ENCODE measurements at regions not wholly inside any gene's neighbourhood (a gene's known extent, or its start where the extent isn't known, plus 50 kb on each side); places are given as distances from the start of the nearest gene placed in this dataset.

DNA sequence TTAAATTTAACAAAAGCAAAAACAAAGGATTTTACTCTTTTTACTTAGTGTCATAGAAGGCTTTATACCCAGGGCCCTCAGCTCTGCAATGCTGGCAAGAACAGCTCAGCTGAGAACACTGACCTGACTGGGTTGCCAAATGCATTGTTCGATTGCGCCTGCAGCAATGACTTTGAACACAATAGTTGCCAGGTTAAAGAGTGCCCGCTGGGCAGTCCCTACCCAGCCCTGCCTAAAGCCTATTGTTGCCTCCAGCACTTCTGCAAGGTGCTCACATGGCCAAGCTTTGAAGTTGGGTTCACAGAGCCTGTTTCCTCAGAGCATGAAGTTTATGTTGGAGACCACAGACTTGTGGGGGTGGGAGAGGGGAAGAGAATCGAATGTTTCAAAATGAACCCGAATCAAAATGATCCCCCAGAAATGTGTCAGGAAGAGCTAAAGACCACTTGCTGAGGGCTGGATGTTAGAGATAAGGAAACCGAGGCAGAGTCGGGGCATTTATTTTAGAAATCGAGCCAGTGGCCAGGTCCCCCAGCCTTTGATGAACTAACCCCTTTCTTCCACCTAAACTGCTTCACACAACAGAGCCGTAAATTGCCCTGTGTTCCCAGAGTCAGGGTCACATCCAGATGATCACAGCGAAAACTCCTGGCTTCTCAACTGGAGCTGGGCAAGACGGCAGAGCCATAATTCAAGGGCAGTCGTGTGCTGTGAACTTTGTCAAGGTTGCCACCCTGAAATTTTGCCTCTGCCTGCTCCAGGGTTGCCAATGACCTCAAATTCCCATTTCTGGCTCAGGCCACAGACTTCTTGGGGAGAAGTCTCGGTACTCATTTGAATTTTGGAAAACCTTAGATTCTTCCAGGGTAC lies 55.0 kb downstream of the FOXA2 start:
- H3K4me3 ChIP-seq (ENCODE audit: low read length), result no peak overlapping the region
- TF ChIP-seq, protein P1, sequence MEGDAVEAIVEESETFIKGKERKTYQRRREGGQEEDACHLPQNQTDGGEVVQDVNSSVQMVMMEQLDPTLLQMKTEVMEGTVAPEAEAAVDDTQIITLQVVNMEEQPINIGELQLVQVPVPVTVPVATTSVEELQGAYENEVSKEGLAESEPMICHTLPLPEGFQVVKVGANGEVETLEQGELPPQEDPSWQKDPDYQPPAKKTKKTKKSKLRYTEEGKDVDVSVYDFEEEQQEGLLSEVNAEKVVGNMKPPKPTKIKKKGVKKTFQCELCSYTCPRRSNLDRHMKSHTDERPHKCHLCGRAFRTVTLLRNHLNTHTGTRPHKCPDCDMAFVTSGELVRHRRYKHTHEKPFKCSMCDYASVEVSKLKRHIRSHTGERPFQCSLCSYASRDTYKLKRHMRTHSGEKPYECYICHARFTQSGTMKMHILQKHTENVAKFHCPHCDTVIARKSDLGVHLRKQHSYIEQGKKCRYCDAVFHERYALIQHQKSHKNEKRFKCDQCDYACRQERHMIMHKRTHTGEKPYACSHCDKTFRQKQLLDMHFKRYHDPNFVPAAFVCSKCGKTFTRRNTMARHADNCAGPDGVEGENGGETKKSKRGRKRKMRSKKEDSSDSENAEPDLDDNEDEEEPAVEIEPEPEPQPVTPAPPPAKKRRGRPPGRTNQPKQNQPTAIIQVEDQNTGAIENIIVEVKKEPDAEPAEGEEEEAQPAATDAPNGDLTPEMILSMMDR (conservative IDR thresholded peaks at IDR 0.05; ENCODE audit: low read depth, low read length), result no peak

DNA sequence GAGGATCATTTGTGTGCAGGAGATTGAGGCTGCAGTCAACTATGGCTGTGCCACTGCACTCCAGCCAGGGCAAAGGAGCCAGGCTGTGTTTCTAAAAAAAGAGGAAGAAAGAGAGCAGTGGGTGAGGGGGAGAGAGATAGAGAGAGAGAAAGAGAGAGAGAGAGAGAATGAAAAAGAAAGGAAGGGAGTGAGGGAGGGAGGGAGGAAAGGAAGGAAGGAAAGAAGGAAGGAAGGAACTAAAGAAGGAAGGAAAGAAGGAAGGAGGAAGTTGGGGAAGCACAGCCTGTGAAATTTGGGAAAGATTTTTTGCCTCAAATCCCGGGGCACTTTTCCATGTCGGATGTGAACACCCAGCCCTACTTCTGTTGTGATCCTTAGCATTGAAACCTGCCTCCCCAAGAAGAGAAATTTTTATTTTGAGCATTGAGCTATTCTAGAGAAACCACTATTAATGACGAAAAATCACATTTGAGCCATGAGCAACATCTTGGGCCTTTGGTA lies 57.8 kb downstream of the FOXA2 start:
- TF ChIP-seq, protein P1 (conservative IDR thresholded peaks at IDR 0.05; ENCODE audit: low read depth, low read length), result no peak
- no peak overlapping the region for H3K4me3 ChIP-seq (ENCODE audit: low read length)
- DNase-seq (ENCODE audit: low read depth), result no peak

More for the DNA sequence above, 55.0 kb downstream of the FOXA2 start:
- no peak for DNase-seq (ENCODE audit: low read depth)

DNA sequence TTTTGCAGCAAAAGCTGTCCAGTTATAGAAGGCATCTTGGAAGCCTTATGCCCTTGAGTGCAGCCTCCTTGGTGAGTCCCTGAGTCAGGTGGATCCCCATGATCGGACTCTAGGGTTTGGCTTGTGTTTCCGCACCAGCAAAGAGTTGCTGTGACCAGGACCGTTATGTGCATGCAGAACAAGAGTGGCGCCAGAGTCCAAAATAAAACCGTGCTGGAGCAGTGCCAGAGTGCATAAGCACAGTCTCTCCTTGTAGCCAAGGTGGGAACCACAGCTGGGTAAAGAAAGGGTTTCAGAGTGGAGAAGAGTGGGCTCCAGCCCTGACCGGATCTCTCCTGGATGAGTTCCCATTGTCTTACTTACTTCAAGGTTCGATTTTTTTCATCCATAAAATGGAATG lies 58.6 kb downstream of the FOXA2 start:
- DNase-seq (ENCODE audit: low read depth), result no peak
- TF ChIP-seq, protein P1 (conservative IDR thresholded peaks at IDR 0.05; ENCODE audit: low read depth, low read length), result no peak
- H3K4me3 ChIP-seq (ENCODE audit: low read length), result no peak overlapping the region

DNA sequence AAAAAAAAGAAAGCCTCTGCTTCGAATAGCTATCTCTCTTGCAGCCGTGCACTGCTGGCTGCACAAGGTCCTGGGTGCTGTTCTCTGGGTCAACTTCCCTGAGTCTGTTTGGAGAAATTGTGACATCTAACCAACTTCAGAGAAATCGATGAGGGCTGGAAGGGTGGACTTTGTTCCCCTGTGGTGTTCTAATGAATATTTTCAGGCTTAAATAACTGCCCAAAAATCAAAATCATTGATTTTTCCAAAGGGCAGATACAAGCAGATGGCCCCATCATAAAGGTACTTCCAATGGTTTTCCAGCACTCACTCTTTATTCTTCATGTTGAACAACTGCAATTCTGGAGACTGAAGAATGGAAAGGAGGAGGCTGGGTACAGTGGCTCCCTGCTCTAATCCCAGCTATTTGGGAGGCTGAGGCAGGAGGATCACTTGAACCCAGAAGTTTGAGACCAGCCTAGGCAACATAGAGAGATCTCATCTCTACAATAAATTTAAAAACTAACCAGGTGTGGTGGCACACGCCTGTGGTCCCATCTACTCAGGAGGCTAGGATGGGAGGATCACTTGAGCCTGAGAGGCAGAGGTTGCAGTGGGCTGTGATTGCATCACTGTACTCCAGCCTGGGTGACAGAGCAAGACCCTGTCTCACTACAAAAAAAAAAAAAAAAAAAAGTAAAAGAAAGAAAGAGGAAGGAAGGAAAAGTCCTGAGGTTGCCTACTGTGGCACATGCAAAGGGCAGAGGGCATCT lies 59.1 kb downstream of the FOXA2 start:
- no peak for DNase-seq (ENCODE audit: low read depth)
- H3K4me3 ChIP-seq (ENCODE audit: low read length), result no peak overlapping the region
- TF ChIP-seq, protein P1 (conservative IDR thresholded peaks at IDR 0.05; ENCODE audit: low read depth, low read length), result no peak

DNA sequence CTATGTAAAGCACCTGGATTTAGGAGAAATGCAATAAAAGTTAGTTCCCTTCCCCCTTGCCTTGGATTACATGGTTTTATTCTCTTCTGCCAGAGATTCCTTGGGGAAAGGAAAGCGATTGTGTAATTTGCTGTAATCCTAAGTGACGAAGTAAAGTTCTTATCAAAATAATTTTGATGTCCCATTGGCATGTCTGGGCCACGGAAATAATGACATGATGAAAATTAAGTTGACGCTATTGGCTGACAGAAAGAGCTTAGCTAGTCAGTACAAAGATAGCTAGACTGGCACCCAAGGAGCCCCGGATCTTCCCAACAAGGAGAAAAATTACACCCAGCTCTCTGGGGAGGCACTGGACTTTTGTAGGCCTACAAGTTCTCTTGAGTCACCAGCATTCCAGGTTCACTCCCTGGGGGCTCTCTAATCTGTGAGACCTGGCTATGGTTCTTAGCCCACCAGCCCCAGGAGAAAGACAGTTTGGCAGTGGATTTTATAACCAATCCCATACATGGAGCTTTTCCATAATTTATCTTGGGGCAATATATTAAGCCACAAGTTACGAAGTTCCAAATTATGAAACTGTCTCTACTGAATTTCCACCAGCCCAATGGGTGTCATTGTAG lies 59.9 kb downstream of the FOXA2 start:
- H3K4me3 ChIP-seq (ENCODE audit: low read length), result no peak overlapping the region
- no peak for DNase-seq (ENCODE audit: low read depth)
- TF ChIP-seq, protein P1 (conservative IDR thresholded peaks at IDR 0.05; ENCODE audit: low read depth, low read length), result no peak

DNA sequence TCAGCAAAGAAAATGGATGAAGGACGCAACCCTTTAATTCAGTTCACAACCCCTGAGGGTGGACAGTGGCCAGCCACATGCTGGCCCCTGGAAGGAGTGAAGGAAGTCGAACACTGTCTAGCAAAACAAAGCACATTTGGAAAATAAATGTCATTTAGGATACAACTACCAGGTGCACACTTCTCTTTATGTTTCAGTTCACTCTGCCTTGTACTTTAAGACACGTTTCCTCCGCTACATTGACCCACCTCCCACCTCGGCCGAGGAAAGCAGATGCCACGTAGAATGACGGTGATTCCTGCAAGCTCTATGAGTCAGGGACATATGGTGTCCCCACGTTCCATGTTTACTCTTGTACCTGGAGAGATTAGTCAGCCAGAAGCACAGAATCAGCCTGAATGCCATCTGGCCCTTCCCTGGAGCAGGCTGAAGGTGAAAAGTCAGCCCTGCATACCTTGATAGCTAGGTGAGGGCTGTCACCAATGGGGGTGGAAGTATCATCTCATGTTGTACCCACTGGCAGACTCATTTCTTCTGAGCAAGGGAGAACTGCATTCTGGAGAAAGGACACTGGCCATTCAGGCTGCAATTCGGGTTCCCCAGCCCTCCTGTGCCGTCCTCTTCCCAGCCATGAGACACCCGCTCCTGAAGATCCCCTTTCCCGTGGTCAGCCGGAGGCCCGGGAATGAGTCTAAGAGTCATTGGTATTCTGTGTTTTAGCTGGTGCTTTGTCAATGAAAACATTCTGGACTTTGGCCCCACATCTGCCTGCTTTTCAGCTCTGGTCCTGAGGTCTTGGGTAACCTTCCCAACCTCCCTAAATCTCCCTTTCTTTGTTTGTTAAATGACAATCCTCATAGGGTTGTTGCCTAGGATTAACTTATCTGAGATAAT lies 60.6 kb downstream of the FOXA2 start:
- DNase-seq (ENCODE audit: low read depth), result no peak
- TF ChIP-seq, protein P1 (conservative IDR thresholded peaks at IDR 0.05; ENCODE audit: low read depth, low read length), result no peak
- no peak overlapping the region for H3K4me3 ChIP-seq (ENCODE audit: low read length)
